GM18505 (cell line): ENCODE measurements at regions not wholly inside any gene's neighbourhood (a gene's known extent, or its start where the extent isn't known, plus 50 kb on each side); places are given as distances from the start of the nearest gene placed in this dataset.

Experiments used
- ATAC-seq: cut with Tn5 transposase; IDR thresholded peaks from one replicate; pipeline ENCODE4 v1.9.1; 2021; ENCODE audit not compliant: unreplicated experiment
- POLR2A ChIP-seq: IDR thresholded peaks from 4 replicates; pipeline ENCODE4 v1.6.1; 2011; ENCODE audit warnings: borderline replicate concordance; ENCODE audit not compliant: insufficient read depth, insufficient read length; ENCODE audit errors: extremely low read depth

- no peak for TF ChIP-seq POLR2A
- ATAC-seq = no peak
Observed at GRCh38 chr14:73775339-73776193, 61.4 kb upstream of the PNMA1 start.

- no peak for TF ChIP-seq POLR2A
- ATAC-seq = no peak
Observed at GRCh38 chr14:73774671-73775070, 60.5 kb upstream of the PNMA1 start.

DNA sequence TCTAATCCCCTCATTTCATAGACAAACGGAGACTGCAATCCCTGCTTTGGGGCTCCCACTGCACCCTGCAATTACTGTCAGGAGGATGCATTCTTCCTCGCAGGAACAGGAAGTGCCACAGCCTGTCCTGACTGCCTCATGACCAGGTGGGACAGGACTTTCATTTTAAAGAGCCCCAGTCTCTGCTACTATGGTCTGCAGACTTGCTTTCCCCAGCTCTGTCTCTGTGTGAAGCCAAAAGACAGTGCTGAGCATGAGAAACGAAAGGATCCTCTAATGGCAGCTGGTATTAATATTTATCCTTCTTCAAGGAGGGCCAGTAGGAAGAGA, 60.0 kb upstream of the PNMA1 start:
- ATAC-seq = no peak
- no peak for TF ChIP-seq POLR2A

DNA sequence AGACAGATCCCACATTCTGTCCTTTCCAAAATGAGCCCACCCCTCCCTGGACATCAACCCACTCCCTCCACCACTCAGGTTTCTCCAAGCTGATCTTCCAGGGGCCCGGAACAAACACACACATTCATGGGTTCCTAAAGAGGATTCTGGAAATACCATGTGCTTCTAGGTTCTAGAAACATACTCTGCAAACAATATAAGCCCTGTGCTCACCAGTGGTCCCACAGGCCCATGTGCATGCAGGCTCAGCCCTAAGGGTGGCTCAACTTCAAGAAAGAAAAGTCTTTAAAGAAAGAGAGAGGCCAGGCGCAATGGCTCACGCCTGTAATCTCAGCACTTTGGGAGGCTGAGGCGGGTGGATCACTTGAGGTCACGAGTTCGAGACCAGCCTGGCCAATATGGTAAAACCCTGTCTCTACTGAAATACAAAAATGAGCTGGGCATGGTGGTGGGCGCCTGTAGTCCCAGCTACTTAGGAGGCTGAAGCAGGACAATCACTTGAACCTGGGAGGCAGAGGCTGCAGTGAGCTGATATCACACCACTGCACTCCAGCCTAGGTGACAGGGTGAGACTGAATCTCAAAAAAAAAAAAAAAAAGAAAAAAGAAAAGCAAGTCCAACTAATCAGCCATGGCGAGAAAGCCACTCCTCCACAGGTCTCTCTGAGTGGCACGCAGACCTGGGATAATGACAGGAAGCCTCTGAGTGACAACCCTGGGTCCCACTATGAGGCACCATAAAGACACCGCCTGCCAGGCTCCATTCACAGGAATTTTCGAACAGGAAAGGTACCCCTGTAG, 59.5 kb upstream of the PNMA1 start:
- no peak for TF ChIP-seq POLR2A
- no peak for ATAC-seq

GRCh38 chr14:73771848-73772638, 57.9 kb upstream of the PNMA1 start:
- peak; percentile 82 for TF ChIP-seq POLR2A
- peak; percentile 50 for ATAC-seq

GRCh38 chr14:73770977-73771847, 57.0 kb upstream of the PNMA1 start:
- no peak for TF ChIP-seq POLR2A
- peak; percentile 7 for ATAC-seq

GRCh38 chr14:73768107-73768506, 53.9 kb upstream of the PNMA1 start:
- no peak for ATAC-seq
- no peak for TF ChIP-seq POLR2A

DNA sequence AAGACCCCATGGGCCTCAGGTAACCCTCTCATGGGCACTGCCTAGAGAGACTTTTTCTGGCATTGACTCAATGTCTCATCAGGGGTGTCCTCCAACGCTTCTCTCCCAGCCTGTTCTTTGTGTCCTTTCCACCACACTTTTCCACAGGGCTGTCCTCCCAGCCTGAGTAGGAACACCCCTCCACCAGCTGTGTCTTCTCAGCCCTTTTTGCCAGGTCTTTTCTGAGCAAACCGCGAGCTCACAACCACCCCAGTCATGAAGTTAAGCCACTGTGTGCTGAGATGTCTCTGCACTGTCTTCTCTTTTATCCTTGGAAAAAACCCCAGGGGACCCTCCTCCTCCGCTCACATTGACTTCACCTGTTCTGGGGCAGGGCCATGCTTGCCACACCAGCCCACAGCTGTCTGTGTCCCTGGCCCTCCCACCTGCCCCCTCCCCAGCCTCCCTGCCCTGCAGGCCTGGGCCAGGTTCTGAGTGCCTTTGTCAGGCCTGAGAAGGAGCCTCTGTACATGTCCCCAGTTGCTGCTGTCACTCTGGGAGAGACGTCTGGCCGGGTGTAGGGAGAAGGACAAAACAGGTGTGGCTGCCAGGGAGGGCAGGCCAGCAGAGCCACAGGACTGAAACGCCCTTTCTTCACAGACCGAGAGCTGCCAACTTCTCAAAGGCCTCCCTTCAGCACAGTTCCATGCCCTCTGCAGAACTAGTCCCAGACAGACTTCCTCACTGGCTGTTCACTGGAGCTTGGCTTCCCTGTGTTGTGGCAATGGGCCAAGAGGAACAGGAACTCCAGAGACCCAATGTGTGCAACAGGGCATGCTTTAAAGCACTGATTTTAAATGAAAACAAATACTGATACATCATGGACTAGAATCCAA, 50.5 kb upstream of the PNMA1 start:
- TF ChIP-seq POLR2A = no peak
- ATAC-seq = no peak
